ENCODE measurements at regions not wholly inside any gene's neighbourhood (a gene's known extent, or its start where the extent isn't known, plus 50 kb on each side); places are given as distances from the start of the nearest gene placed in this dataset.

- DNase-seq = no peak
These were observed 80.2 kb upstream of the GCFC2 start for GRCh38 chr2:75790814-75791467.

DNA sequence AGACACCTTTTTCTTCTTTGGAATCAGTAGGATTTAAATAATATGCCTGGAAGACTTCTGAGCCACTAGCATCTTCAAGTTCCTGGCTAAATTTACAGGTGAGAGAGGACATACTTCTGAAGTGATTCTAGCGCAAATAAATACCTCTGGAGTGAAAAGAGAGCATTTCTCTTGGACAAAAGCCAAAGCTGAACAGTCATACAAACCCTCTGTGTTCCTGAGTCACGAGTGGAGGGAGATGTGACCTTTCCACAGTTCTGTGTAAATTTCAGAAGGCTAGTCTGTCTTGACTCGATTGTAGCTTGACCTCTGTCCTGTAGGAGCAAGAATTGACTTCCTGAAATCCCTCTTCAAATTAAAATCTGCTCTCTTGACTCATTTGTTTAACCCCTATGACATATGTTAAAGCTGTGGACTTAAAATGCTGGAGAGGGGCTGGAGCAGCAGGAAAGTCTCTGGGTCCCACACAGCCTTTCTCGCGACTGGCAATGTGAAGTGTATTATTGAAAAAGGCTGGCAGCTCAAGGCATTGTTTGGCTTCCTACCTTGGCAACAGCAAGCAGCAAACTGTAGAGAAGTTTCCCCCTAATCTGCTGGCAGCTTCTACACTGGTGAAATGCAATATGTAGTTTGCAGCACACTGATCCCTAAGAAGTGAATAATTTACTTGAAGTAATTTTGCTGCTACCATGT, 79.6 kb upstream of the GCFC2 start:
- DNase-seq = no peak

DNA sequence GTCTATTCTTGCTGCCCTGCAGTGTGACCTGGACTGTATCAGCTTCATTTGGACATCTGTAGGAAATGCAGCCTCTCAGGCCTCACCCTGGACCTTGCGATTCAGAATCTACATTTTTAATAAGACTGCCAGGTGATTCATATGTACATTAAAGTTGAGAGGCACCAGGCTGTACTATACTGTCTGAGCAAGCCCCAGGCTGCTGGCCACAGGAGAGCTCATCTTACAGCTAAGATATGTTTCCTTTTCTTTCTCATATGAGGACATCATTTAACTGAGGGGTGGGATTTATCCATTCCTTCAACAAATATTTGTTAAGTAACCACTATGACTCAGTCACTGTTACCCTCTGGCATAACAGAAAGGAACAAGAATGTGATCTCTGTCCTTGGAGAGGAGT, 78.2 kb upstream of the GCFC2 start:
- no peak for DNase-seq

GRCh38 chr2:75788154-75788553, 77.4 kb upstream of the GCFC2 start:
- DNase-seq = no peak

DNA sequence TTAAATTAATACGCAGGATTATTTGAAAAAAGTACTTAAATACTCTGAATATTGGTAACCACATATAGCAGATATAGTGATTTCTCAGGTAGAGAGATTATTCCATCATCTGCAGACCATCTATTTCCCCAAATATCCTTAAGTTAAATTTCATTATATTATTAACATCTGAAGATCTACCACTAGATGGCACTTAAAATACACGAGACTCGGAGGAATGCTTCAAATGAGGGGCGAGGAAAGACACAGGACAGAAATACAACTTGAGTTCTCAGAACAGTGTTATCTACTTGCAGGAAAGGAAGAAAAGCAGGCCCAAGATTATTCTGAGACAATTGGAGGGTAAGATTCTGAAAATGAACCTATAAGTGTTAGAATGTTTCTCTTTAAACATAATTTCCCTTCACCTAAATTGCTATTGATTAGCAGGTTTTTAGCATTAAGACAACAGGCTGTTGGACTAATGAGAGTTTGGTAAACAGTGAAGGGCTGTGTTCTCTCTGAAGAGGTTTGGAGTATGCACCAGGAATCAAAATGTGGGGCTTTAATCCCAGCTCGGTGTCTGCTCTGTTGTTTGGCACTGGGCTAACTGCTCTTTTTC, 76.9 kb upstream of the GCFC2 start:
- peak; percentile 1 to 25 for DNase-seq

DNA sequence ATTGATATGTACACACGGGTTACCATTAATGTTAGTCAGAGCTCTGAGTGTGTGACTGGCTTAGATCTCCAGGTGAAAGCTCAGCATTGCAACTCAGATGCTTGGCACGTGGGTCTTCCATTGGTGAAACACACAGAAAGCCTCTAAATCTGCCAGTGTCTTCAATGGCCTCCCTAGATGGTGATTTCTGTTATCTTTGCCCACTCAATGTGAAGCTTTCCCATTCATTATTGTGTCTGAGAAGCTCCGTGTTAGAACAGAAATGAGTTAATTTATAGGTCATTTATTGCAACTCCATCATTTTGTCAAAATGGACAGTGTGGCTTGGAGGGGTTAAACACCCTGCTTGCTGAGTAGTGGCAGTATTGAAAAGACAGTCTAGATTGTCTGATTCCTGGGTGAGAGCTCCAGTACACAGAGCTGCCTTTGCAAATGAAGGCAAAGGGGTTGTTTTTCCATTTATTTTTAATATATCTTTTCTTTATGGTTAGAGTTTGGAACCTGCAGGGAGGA, 64.7 kb upstream of the GCFC2 start:
- no peak for DNase-seq

DNA sequence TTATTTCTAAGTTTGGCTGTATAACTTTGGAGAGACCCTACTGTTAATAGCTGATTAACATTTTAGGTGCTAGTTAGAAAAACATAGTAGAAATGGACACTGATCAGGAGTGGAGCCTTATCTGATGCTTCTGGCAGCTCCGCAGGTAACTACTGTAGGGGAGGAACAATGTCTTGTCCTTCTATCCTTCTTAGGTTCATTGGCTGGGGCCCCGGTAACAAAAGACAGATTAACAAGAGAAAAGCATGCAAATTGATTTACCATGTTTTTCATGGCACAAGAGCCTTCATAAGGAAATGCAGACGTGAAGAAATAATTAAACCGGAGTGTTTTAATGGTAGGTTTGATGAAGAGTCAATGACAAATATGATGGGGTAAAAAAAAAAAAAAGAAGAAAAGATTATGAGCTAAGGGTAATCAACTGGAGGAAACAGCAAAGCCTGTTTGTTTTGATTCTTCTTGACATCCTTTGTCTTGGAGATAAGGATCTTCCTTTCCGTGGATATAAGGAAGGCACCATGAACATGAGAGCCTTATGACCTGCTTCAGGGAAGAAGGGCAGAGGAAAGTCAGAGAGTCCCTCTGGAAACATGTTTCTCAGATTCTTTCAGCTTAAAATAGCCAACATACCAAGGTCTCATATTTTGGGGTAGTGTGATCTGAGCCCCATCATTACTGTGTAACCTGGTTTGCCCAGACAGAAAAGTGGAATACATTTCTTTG, 62.4 kb upstream of the GCFC2 start:
- DNase-seq = no peak

GRCh38 chr2:75765798-75766197, 55.1 kb upstream of the GCFC2 start:
- no peak for DNase-seq

DNA sequence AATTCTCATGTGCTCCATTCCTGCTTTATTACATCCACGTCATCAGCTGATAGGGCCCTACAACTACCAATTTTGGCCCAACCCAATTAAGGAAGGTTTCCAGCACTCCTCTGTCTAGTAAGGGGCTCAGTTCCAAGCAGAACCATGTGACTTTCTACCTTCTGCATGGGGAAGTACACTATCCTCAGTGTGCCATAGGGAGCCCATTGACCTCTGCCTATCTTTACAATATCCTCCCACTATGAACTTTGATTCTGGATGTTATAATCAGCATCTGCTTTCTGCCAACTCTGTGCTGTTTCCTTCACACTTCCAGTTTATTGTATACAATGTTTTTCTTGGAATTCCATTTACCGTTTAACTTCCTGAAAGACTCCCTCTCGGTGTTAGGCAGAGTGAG, 53.9 kb upstream of the GCFC2 start:
- no peak for DNase-seq

Measured in inflammatory macrophage treated with lipopolysaccharide for 1 hour (primary cell).